ENCODE measurements at regions not wholly inside any gene's neighbourhood (a gene's known extent, or its start where the extent isn't known, plus 50 kb on each side); places are given as distances from the start of the nearest gene placed in this dataset.

DNA sequence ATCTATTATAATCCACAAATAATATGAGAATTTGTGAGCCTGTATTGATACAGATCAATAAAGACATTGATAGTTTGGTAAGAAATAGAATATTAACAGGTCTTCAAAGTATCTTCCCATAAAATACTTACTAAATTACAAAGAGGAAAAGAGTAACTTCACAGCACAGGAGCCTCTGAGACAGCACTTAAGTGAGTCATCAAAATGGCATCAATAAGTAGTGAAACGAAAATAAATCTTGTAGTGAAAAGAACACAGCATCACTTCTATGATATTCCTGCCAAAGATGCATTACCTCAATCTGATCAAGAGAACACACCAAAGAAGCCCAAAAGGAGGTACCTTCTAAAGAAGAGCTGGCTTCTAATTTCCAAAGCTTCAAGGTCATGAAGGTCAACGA lies 116.4 kb downstream of the CBLN2 start:
- Mint-ChIP-seq H3K4me3 (ENCODE audit: unreplicated experiment) (no peak overlapping the region), H3K9me3 (ENCODE audit: unreplicated experiment) (peaks cover 21% of the 10 kb centered on the region), H3K4me1 (ENCODE audit: unreplicated experiment) (no peaks in the 10 kb centered on the region), H3K27me3 (ENCODE audit: unreplicated experiment) (no peaks in the 10 kb centered on the region), H3K27ac (ENCODE audit: unreplicated experiment) (no peak overlapping the region), H3K36me3 (ENCODE audit: low read depth, unreplicated experiment) (peaks cover 3% of the 10 kb centered on the region)
- no peak for DNase-seq (ENCODE audit: low spot score)
- TF ChIP-seq CTCF (IDR thresholded peaks at IDR 0.05; ENCODE audit: unreplicated experiment): no peak

DNA sequence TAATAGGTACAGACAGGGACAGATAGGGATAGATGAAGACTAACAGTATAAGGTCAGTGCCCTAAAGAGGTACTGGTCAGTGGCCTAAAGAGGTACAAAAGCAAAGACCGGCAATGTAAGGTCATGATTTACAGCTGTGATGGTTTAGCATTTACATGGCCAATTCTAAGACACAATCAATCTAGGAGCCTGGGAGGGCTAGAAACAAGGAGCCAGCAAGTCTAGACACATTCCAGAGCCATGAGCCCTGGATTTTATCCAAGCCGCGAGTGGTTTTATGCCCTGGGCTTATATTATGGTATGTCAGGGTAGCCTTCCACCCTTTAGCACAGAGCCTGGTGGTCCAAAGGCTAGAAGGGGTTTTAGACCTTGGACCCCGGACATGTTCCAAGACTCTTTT lies 124.2 kb downstream of the CBLN2 start:
- no peak overlapping the region for H3K27ac Mint-ChIP-seq (ENCODE audit: unreplicated experiment)
- H3K4me3 Mint-ChIP-seq (ENCODE audit: unreplicated experiment): no peak overlapping the region
- H3K9me3 Mint-ChIP-seq (ENCODE audit: unreplicated experiment): peaks cover 22% of the 10 kb centered on the region
- H3K36me3 Mint-ChIP-seq (ENCODE audit: low read depth, unreplicated experiment): no peaks in the 10 kb centered on the region
- no peak for DNase-seq (ENCODE audit: low spot score)
- peaks cover 1% of the 10 kb centered on the region for H3K27me3 Mint-ChIP-seq (ENCODE audit: unreplicated experiment)
- no peak for TF ChIP-seq CTCF (IDR thresholded peaks at IDR 0.05; ENCODE audit: unreplicated experiment)
- H3K4me1 Mint-ChIP-seq (ENCODE audit: unreplicated experiment): no peaks in the 10 kb centered on the region

DNA sequence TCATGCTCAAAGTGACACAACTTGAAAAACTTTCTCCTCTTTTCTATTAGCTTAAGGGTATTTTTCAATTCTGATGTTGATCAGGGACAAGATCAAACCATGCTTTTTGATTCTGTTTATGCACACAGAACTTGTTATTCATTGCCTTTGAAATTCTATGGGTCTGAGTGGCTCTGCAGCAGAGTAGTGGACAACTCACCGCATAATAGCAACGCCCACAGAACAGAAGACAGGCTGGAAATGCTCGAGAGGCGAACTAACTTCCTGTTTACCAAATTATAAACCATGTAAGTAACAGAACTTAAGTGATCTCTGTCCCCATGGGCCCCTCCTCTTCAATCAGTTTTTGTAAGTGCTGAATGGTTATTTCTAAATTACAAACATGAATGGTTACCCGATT lies 131.2 kb downstream of the CBLN2 start:
- Mint-ChIP-seq H3K4me1 (ENCODE audit: unreplicated experiment) (no peaks in the 10 kb centered on the region), H3K27me3 (ENCODE audit: unreplicated experiment) (no peaks in the 10 kb centered on the region), H3K4me3 (ENCODE audit: unreplicated experiment) (no peak overlapping the region), H3K27ac (ENCODE audit: unreplicated experiment) (no peak overlapping the region), H3K36me3 (ENCODE audit: low read depth, unreplicated experiment) (peaks cover 4% of the 10 kb centered on the region), H3K9me3 (ENCODE audit: unreplicated experiment) (peaks cover 20% of the 10 kb centered on the region)
- DNase-seq (ENCODE audit: low spot score): no peak
- no peak for TF ChIP-seq CTCF (IDR thresholded peaks at IDR 0.05; ENCODE audit: unreplicated experiment)

DNA sequence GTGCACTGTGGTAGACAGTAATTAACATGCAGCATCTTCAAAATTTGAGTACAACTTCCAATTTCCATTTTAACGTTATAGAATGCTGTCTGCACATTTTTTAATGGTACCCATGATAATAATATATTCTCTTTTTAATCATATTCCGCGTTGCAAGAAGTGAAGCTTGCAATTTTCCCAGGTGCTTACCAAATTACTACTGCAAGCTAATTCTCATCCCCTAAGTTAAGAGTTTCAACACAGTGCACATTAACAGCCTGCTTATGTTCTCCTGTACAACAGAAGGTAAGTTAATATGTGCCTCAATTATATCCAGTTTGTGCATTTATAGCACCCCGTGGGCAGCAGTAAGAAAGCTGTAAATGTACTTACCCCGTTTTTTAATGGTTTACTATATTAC lies 132.9 kb downstream of the CBLN2 start:
- Mint-ChIP-seq H3K27ac (ENCODE audit: unreplicated experiment) (no peak overlapping the region), H3K4me1 (ENCODE audit: unreplicated experiment) (no peaks in the 10 kb centered on the region), H3K9me3 (ENCODE audit: unreplicated experiment) (peaks cover 15% of the 10 kb centered on the region), H3K4me3 (ENCODE audit: unreplicated experiment) (no peak overlapping the region), H3K27me3 (ENCODE audit: unreplicated experiment) (no peaks in the 10 kb centered on the region), H3K36me3 (ENCODE audit: low read depth, unreplicated experiment) (peaks cover 4% of the 10 kb centered on the region)
- DNase-seq (ENCODE audit: low spot score): no peak
- TF ChIP-seq CTCF (IDR thresholded peaks at IDR 0.05; ENCODE audit: unreplicated experiment): no peak

DNA sequence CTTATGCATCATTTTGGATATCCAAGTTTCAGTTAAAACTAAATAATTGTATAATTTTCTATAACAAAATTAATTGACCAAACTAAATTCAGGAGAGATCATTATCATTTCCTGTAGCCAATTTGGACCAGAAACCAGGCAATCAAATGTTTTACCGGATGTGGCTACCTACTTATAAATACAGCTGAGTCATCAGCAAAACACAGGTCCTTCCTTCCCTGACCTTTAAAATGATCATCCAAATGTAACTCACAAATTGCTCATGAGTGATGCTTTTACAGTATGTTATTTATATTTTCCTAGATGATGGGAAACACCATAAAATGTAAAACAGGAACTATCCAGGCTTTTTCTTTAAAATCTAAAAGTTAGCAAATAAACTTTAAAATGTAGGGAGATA lies 133.7 kb downstream of the CBLN2 start:
- Mint-ChIP-seq H3K36me3 (ENCODE audit: low read depth, unreplicated experiment) (peaks cover 4% of the 10 kb centered on the region), H3K4me1 (ENCODE audit: unreplicated experiment) (no peaks in the 10 kb centered on the region), H3K9me3 (ENCODE audit: unreplicated experiment) (peaks cover 14% of the 10 kb centered on the region), H3K27me3 (ENCODE audit: unreplicated experiment) (no peaks in the 10 kb centered on the region), H3K4me3 (ENCODE audit: unreplicated experiment) (no peak overlapping the region), H3K27ac (ENCODE audit: unreplicated experiment) (no peak overlapping the region)
- TF ChIP-seq CTCF (IDR thresholded peaks at IDR 0.05; ENCODE audit: unreplicated experiment): no peak
- DNase-seq (ENCODE audit: low spot score): no peak

Measured in endothelial cell (in vitro differentiated cells).